Uterus (tissue), 3 donors: ENCODE measurements at regions not wholly inside any gene's neighbourhood (a gene's known extent, or its start where the extent isn't known, plus 50 kb on each side); places are given as distances from the start of the nearest gene placed in this dataset.

ENCODE experiments used
- DNase-seq, 2 donors: peaks; one replicate each; pipeline ENCODE4 v3.0.0-alpha.2; 2019 to 2020
- H3K27ac ChIP-seq, 2 donors: fragments of 200-600 bp; sonication (generic); 1 replicate in 1 of 2; 2 replicates in 1 of 2; pipeline ENCODE4 v1.5.1; 2016 to 2018
- H3K27me3 ChIP-seq, 2 donors: fragments of 200-600 bp; sonication (generic); one replicate each; pipeline ENCODE4 v1.5.1; 2018 to 2019; ENCODE audit warnings: control low read depth in 1 of 2
- H3K36me3 ChIP-seq, 2 donors: fragments of 200-600 bp; sonication (generic); one replicate each; pipeline ENCODE4 v1.5.1; 2019; ENCODE audit warnings: control low read depth in 1 of 2
- H3K4me1 ChIP-seq, 2 donors: fragments of 200-600 bp; sonication (generic); one replicate each; pipeline ENCODE4 v1.5.1; 2018 to 2019; ENCODE audit warnings: control low read depth in 1 of 2
- H3K4me3 ChIP-seq, 2 donors: fragments of 200-600 bp; sonication (generic); 1 replicate in 1 of 2; 2 replicates in 1 of 2; pipeline ENCODE4 v1.5.1; 2018 to 2019; ENCODE audit warnings: mild to moderate bottlenecking in 1 of 2
- H3K9me3 ChIP-seq, 2 donors: fragments of 200-600 bp; sonication (generic); one replicate each; pipeline ENCODE4 v1.5.1; 2019; ENCODE audit warnings: control low read depth in 1 of 2
- CTCF ChIP-seq, 4 experiments: fragments of 200-600 bp in 2 of 4; fragments of 450-650 bp in 2 of 4; sonication (generic) in 2 of 4; IDR thresholded peaks; one replicate each; pipeline ENCODE4 v1.5.1; 2016 to 2019; ENCODE audit warnings: antibody characterized with exemption in 4 of 4, mild to moderate bottlenecking in 2 of 4, moderate library complexity in 1 of 4
- POLR2A ChIP-seq, 2 donors: fragments of 450-650 bp; IDR thresholded peaks; one replicate each; pipeline ENCODE4 v1.6.1; 2016; ENCODE audit warnings: antibody characterized with exemption in 2 of 2, mild to moderate bottlenecking in 1 of 2, moderate library complexity in 1 of 2
- intact Hi-C: fragments of 100-400 bp; cut with DNase I; formaldehyde crosslinking; loops from one replicate; pipeline ENCODE4 v1.15.1; 2023; ENCODE audit warnings: low total_unique reads
- donor health status: DM: yes; HTN: yes; CAD: no.

GRCh38 chr11:71078482-71078881 is 173.9 kb downstream of the SHANK2 start:
- Histone ChIP-seq H3K4me3 (no peak overlapping the region), H3K9me3 (no peaks in the 10 kb centered on the region), H3K27me3 (no peaks in the 10 kb centered on the region), H3K27ac (no peak overlapping the region), H3K4me1 (no peaks in the 10 kb centered on the region), H3K36me3 (no peaks in the 10 kb centered on the region)
- DNase-seq: no peak
- no peak for TF ChIP-seq POLR2A (IDR thresholded peaks at IDR 0.05)
- no peak for TF ChIP-seq CTCF (IDR thresholded peaks at IDR 0.05)
- intact Hi-C loops: no loop called here

- TF ChIP-seq CTCF (IDR thresholded peaks at IDR 0.05) (no peak), POLR2A (IDR thresholded peaks at IDR 0.05) (no peak)
- H3K27me3 ChIP-seq: no peaks in the 10 kb centered on the region
- H3K4me1 ChIP-seq: no peaks in the 10 kb centered on the region
- no peak overlapping the region for H3K4me3 ChIP-seq
- intact Hi-C loops: no loop called here
- no peaks in the 10 kb centered on the region for H3K36me3 ChIP-seq
- no peaks in the 10 kb centered on the region for H3K9me3 ChIP-seq
- DNase-seq: no peak
- H3K27ac ChIP-seq: no peak overlapping the region
These were observed 175.7 kb downstream of the SHANK2 start for GRCh38 chr11:71076525-71077304.

DNA sequence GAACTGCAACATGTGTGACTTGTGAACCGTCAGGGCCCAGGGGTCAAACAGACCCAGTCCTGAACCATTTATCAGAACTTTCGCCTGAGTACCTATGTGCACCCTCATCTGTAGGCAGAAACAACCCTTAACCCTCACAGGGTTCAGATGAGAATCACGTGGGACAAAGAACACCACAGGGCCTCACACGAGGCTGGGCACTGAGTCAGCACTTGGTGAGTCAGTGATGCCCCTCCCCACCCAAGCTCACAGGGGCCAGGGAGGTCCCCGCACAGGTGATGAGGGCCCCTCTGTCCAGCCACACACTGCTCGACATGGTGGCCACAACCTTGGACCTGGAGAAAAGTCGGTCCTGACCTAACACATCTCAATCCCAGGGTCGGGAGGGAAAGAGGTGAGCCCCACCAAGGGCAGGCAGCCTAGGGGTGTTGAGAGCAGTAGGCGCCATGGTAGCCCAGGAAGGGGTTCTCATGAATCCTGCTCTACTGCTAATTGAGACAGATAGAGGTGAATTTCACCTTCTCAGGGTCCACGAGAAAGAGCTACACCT is 176.4 kb downstream of the SHANK2 start:
- Histone ChIP-seq H3K4me1 (no peaks in the 10 kb centered on the region), H3K27ac (no peak overlapping the region), H3K36me3 (no peaks in the 10 kb centered on the region), H3K27me3 (no peaks in the 10 kb centered on the region), H3K9me3 (no peaks in the 10 kb centered on the region), H3K4me3 (no peak overlapping the region)
- no peak for TF ChIP-seq POLR2A (IDR thresholded peaks at IDR 0.05)
- TF ChIP-seq CTCF (IDR thresholded peaks at IDR 0.05): no peak
- intact Hi-C loops: no loop called here
- no peak for DNase-seq

- Histone ChIP-seq H3K27me3 (no peaks in the 10 kb centered on the region), H3K36me3 (no peaks in the 10 kb centered on the region), H3K9me3 (no peaks in the 10 kb centered on the region), H3K4me1 (no peaks in the 10 kb centered on the region), H3K4me3 (no peak overlapping the region), H3K27ac (no peak overlapping the region)
- TF ChIP-seq CTCF (IDR thresholded peaks at IDR 0.05) (no peak), POLR2A (IDR thresholded peaks at IDR 0.05) (no peak)
- no peak for DNase-seq
- intact Hi-C loops: no loop called here
These were observed 177.2 kb downstream of the SHANK2 start for GRCh38 chr11:71075116-71075720.
